T-cell (primary cell): ENCODE measurements at regions not wholly inside any gene's neighbourhood (a gene's known extent, or its start where the extent isn't known, plus 50 kb on each side); places are given as distances from the start of the nearest gene placed in this dataset.
A peak's percentile ranks its signal among the peaks of the same experiment; 100 is the strongest.

Source experiments
- ATAC-seq, 4 experiments: fragments of 200-7000 bp in 3 of 4; fragments of 150-1000 bp in 1 of 4; cut with Tn5 transposase; replicated peaks in 1 of 4; 1 replicate in 3 of 4; 2 replicates in 1 of 4; pipeline ENCODE4 v1.10.0; 2021; ENCODE audit warnings: moderate library complexity in 3 of 4, mild to moderate bottlenecking in 2 of 4, moderate number of reproducible peaks in 1 of 4
- CTCF ChIA-PET, 2 donors: fragments of 300-600 bp; sonication (Branson Sonifier 250); formaldehyde crosslinking; loops; one replicate each; lab custom pipeline; 2022; ENCODE audit warnings: antibody characterized with exemption in 2 of 2; lab: Charles Lee
- POLR2A ChIA-PET, 2 donors: fragments of 300-600 bp; sonication (Branson Sonifier 250); formaldehyde crosslinking; loops; one replicate each; lab custom pipeline; 2022; ENCODE audit warnings: antibody characterized with exemption in 2 of 2; lab: Charles Lee
- DNase-seq, 35 experiments: peaks; one replicate each; pipeline versions ENCODE4 v3.0.0 to v3.0.0-alpha.2; 2013 to 2023
- H3K27ac ChIP-seq: one replicate; pipeline ENCODE4 v1.5.1; 2013; ENCODE audit warnings: low read length
- H3K27me3 ChIP-seq, 2 experiments: replicated peaks in 1 of 2; 1 replicate in 1 of 2; 2 replicates in 1 of 2; pipeline versions ENCODE4 v1.6.1 to v1.7.0; 2013; ENCODE audit warnings: low read length in 1 of 2, mixed read lengths in 1 of 2; ENCODE audit not compliant: control insufficient read depth in 2 of 2, insufficient read depth in 2 of 2; ENCODE audit errors: extremely low read depth in 1 of 2
- H3K36me3 ChIP-seq, 2 donors: 1 replicate in 1 of 2; 2 replicates in 1 of 2; pipeline versions ENCODE4 v1.6.1 to v1.7.0; 2013; ENCODE audit warnings: low read length in 1 of 2; ENCODE audit not compliant: control insufficient read depth in 2 of 2, insufficient read depth in 1 of 2; ENCODE audit errors: extremely low read depth in 1 of 2
- H3K4me1 ChIP-seq, 2 experiments: 1 replicate in 1 of 2; 2 replicates in 1 of 2; pipeline versions ENCODE4 v1.6.1 to v1.7.0; 2013; ENCODE audit warnings: low read length in 2 of 2, mixed read lengths in 1 of 2; ENCODE audit not compliant: insufficient read depth in 2 of 2, control insufficient read depth in 1 of 2; ENCODE audit errors: extremely low read depth in 1 of 2
- H3K4me3 ChIP-seq, 2 donors: 1 replicate in 1 of 2; 2 replicates in 1 of 2; pipeline versions ENCODE4 v1.5.1 to v1.7.0; 2013; ENCODE audit warnings: mild to moderate bottlenecking in 2 of 2, low read length in 1 of 2, moderate library complexity in 1 of 2; ENCODE audit not compliant: control insufficient read depth in 1 of 2; ENCODE audit errors: extremely low read depth in 1 of 2
- H3K9me3 ChIP-seq: 2 replicates; pipeline ENCODE4 v1.7.0; 2013
- H3K27ac Mint-ChIP-seq, 2 donors: one replicate each; pipeline ENCODE4 v1.8.0; 2020 to 2021; ENCODE audit warnings: mild to moderate bottlenecking in 2 of 2, mixed read lengths in 2 of 2
- H3K27me3 Mint-ChIP-seq, 2 donors: one replicate each; pipeline ENCODE4 v1.8.0; 2021 to 2022; ENCODE audit warnings: mixed read lengths in 2 of 2
- H3K36me3 Mint-ChIP-seq: one replicate; pipeline ENCODE4 v1.8.0; 2021; ENCODE audit warnings: mixed read lengths
- H3K4me1 Mint-ChIP-seq, 3 donors: one replicate each; pipeline ENCODE4 v1.8.0; 2020 to 2022; ENCODE audit warnings: mixed read lengths in 3 of 3, mild to moderate bottlenecking in 1 of 3
- H3K4me3 Mint-ChIP-seq, 3 donors: one replicate each; pipeline ENCODE4 v1.8.0; 2020 to 2022; ENCODE audit warnings: mild to moderate bottlenecking in 3 of 3, mixed read lengths in 3 of 3, moderate library complexity in 3 of 3
- H3K9me3 Mint-ChIP-seq, 3 donors: one replicate each; pipeline ENCODE4 v1.8.0; 2020 to 2022; ENCODE audit warnings: mixed read lengths in 3 of 3
- WGBS: methylation state at CpG from one replicate; pipeline ENCODE4 v1.1.5; 2013; ENCODE audit warnings: missing lambda C conversion rate; ENCODE audit not compliant: insufficient coverage; 5-methylcytosine and 5-hydroxymethylcytosine counted together

GRCh38 chr6:130755368-130756034 is 71.7 kb upstream of the SMLR1 start:
- H3K4me1 Mint-ChIP-seq: peaks cover 0 to 7% (median 6%) of the 10 kb centered on the region in 3 donors
- H3K27me3 Mint-ChIP-seq: peaks cover 4 to 8% of the 10 kb centered on the region in 2 donors
- no peaks in the 10 kb centered on the region for H3K27me3 ChIP-seq
- POLR2A ChIA-PET: interaction anchor here in 1 of 2 donors (0.6 kb wide), 1 partner anchor 922 kb away, joined by 6 read pairs; no protein-coding TSS in a partner anchor
- no peak overlapping the region for H3K27ac ChIP-seq
- ATAC-seq (no peak), DNase-seq (no peak)
- CTCF ChIA-PET: no interaction called here
- H3K9me3 Mint-ChIP-seq: peaks cover 0 to 12% (median 0%) of the 10 kb centered on the region in 3 donors
- H3K4me1 ChIP-seq: peaks cover 0 to 6% of the 10 kb centered on the region in 2 experiments
- no CpG with 5 or more reads among the region's 5 CpGs for WGBS
- no peak overlapping the region for H3K4me3 Mint-ChIP-seq
- no peak overlapping the region for H3K27ac Mint-ChIP-seq
- H3K9me3 ChIP-seq: no peaks in the 10 kb centered on the region
- H3K36me3 ChIP-seq: no peaks in the 10 kb centered on the region
- no peaks in the 10 kb centered on the region for H3K36me3 Mint-ChIP-seq
- H3K4me3 ChIP-seq: no peak overlapping the region

- no CpG with 5 or more reads among the region's 1 CpG for WGBS
- CTCF ChIA-PET: interaction anchor here in 1 of 2 donors (0.5 kb wide), 1 partner anchor 59 kb away, joined by 4 read pairs; no protein-coding TSS in a partner anchor
Observed at GRCh38 chr6:130756824-130757223, 70.4 kb upstream of the SMLR1 start.

GRCh38 chr6:130758813-130759212 is 68.4 kb upstream of the SMLR1 start:
- no peak overlapping the region for H3K4me3 Mint-ChIP-seq
- no peak overlapping the region for H3K27ac Mint-ChIP-seq
- Histone ChIP-seq H3K4me1 (peaks cover 0 to 6% of the 10 kb centered on the region in 2 experiments), H3K27me3 (no peaks in the 10 kb centered on the region), H3K9me3 (no peaks in the 10 kb centered on the region), H3K36me3 (no peaks in the 10 kb centered on the region), H3K4me3 (no peak overlapping the region), H3K27ac (no peak overlapping the region)
- H3K9me3 Mint-ChIP-seq: peaks cover 0 to 5% (median 0%) of the 10 kb centered on the region in 3 donors
- no CpG with 5 or more reads among the region's 3 CpGs for WGBS
- ATAC-seq (no peak), DNase-seq (peak in 2 of 35 experiments; percentile 10 to 26)
- H3K27me3 Mint-ChIP-seq: peaks cover 4 to 8% of the 10 kb centered on the region in 2 donors
- no peaks in the 10 kb centered on the region for H3K36me3 Mint-ChIP-seq
- POLR2A ChIA-PET: no interaction called here
- peaks cover 0 to 7% (median 6%) of the 10 kb centered on the region in 3 donors for H3K4me1 Mint-ChIP-seq
- CTCF ChIA-PET: no interaction called here

More at GRCh38 chr6:130756824-130757223, 70.4 kb upstream of the SMLR1 start:
- H3K27me3 Mint-ChIP-seq: peaks cover 4 to 8% of the 10 kb centered on the region in 2 donors
- H3K9me3 ChIP-seq: no peaks in the 10 kb centered on the region
- no peak for ATAC-seq
- no peak overlapping the region for H3K27ac Mint-ChIP-seq
- H3K36me3 Mint-ChIP-seq: no peaks in the 10 kb centered on the region
- H3K4me1 ChIP-seq: peaks cover 0 to 6% of the 10 kb centered on the region in 2 experiments
- no peak overlapping the region for H3K4me3 Mint-ChIP-seq
- no peak for DNase-seq
- no peaks in the 10 kb centered on the region for H3K27me3 ChIP-seq
- no peak overlapping the region for H3K27ac ChIP-seq
- POLR2A ChIA-PET: no interaction called here
- H3K4me1 Mint-ChIP-seq: peaks cover 0 to 7% (median 6%) of the 10 kb centered on the region in 3 donors
- no peaks in the 10 kb centered on the region for H3K36me3 ChIP-seq
- H3K9me3 Mint-ChIP-seq: peaks cover 0 to 5% (median 0%) of the 10 kb centered on the region in 3 donors
- no peak overlapping the region for H3K4me3 ChIP-seq

DNA sequence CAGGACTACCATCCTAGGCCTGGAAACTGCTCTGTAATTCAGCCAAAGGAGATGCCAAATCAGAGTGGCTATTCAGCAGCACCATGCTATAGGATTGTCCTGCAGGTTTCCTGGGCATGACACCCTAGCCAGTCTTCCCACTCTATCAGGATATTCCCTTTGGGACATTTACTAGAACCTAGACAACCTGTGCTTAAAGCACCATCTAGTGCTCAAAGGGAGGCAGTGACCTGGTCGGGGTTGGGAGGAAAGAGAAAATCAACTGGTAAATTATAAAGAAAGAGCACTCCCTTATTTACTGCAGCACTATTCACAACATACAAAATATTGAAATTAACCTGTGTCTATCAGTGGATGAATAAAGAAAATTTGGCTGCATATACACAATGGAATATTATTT is 67.2 kb upstream of the SMLR1 start:
- H3K27ac ChIP-seq: no peak overlapping the region
- no peaks in the 10 kb centered on the region for H3K27me3 ChIP-seq
- Mint-ChIP-seq H3K4me1 (peaks cover 0 to 7% (median 6%) of the 10 kb centered on the region in 3 donors), H3K9me3 (peaks cover 0 to 5% (median 0%) of the 10 kb centered on the region in 3 donors), H3K27ac (no peak overlapping the region), H3K27me3 (peaks cover 4 to 8% of the 10 kb centered on the region in 2 donors), H3K36me3 (no peaks in the 10 kb centered on the region), H3K4me3 (no peak overlapping the region)
- H3K9me3 ChIP-seq: no peaks in the 10 kb centered on the region
- CTCF ChIA-PET: interaction anchor here in 1 of 2 donors (0.6 kb wide), 1 partner anchor 723 kb away, joined by 3 read pairs; no protein-coding TSS in a partner anchor
- POLR2A ChIA-PET: no interaction called here
- WGBS: no CpG with 5 or more reads among the region's 1 CpG
- no peaks in the 10 kb centered on the region for H3K36me3 ChIP-seq
- DNase-seq: peak in 1 of 35 experiments; percentile 8
- ATAC-seq: no peak
- H3K4me3 ChIP-seq: no peak overlapping the region
- peaks cover 0 to 6% of the 10 kb centered on the region in 2 experiments for H3K4me1 ChIP-seq

- Mint-ChIP-seq H3K4me3 (no peak overlapping the region), H3K27me3 (peaks cover 0 to 5% of the 10 kb centered on the region in 2 donors), H3K4me1 (peaks cover 0 to 7% (median 6%) of the 10 kb centered on the region in 3 donors), H3K27ac (no peak overlapping the region), H3K36me3 (no peaks in the 10 kb centered on the region), H3K9me3 (peaks cover 0 to 5% (median 0%) of the 10 kb centered on the region in 3 donors)
- no CpG with 5 or more reads among the region's 1 CpG for WGBS
- H3K36me3 ChIP-seq: no peaks in the 10 kb centered on the region
- POLR2A ChIA-PET: no interaction called here
- no peaks in the 10 kb centered on the region for H3K27me3 ChIP-seq
- DNase-seq (no peak), ATAC-seq (no peak)
- CTCF ChIA-PET: no interaction called here
- peaks cover 0 to 6% of the 10 kb centered on the region in 2 experiments for H3K4me1 ChIP-seq
- H3K9me3 ChIP-seq: no peaks in the 10 kb centered on the region
- no peak overlapping the region for H3K27ac ChIP-seq
- H3K4me3 ChIP-seq: no peak overlapping the region
Observed at GRCh38 chr6:130761286-130761685, 65.9 kb upstream of the SMLR1 start.

DNA sequence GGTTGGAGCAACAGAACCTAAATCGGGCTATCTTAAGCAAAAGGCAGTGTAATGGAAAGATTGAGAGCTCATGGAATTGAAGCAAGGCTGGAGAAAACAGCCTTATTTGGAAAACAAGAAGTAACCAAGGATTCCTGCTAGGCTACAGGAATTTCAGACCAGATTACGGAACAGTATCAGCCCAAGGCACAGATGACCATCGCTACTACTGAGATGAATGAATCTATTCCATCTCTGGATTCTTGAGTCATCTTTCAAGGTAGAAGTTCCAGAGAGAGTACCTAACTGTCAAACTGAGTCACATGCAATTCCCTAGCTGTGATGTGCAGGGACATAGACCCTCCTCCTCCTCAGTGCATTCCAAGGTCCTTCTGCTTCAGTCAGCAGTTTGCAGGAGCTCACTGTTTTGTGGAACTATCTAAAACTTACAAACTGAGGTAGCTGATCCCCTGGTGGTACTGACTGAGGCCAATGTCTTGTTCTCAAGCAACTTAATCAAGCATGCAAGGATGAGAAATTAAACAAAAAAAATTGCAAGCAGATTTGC is 62.0 kb upstream of the SMLR1 start:
- Mint-ChIP-seq H3K27ac (no peak overlapping the region), H3K4me1 (no peaks in the 10 kb centered on the region), H3K27me3 (peaks cover 0 to 1% of the 10 kb centered on the region in 2 donors), H3K4me3 (no peak overlapping the region), H3K36me3 (no peaks in the 10 kb centered on the region), H3K9me3 (peaks cover 0 to 2% (median 0%) of the 10 kb centered on the region in 3 donors)
- Histone ChIP-seq H3K27ac (no peak overlapping the region), H3K27me3 (no peaks in the 10 kb centered on the region), H3K9me3 (no peaks in the 10 kb centered on the region), H3K36me3 (no peaks in the 10 kb centered on the region), H3K4me1 (no peaks in the 10 kb centered on the region), H3K4me3 (no peak overlapping the region)
- CTCF ChIA-PET: no interaction called here
- POLR2A ChIA-PET: no interaction called here
- DNase-seq (no peak), ATAC-seq (no peak)
- WGBS: 94% methylated on average over 3 of the region's 3 CpGs
